ENCODE measurements at regions not wholly inside any gene's neighbourhood (a gene's known extent, or its start where the extent isn't known, plus 50 kb on each side); places are given as distances from the start of the nearest gene placed in this dataset.

DNA sequence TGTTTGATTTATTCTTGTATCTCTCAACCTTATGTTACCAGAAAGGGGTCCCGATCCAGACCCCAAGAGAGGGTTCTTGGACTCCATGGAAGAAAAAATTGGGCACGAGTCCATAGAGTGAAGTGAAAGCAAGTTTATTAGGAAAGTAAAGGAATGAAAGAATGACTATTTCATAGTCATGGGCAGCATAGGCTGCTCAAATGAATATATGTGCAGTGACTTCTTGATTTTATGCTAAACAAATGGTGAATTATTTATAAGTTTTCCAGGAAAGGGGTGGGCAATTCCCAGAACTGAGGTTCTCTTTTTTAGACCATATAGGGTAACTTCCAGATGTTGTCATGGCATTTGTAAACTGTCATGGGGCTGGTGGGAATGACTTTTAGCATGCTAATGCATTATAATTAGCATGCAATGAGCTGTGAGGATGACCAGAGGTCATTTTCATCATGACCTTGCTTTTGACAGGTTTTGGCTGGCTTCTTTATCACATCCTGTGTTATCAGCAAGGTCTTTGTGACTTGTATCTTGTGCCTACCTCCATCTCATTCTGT, 832.4 kb upstream of the CDH2 start:
- no peak for DNase-seq

DNA sequence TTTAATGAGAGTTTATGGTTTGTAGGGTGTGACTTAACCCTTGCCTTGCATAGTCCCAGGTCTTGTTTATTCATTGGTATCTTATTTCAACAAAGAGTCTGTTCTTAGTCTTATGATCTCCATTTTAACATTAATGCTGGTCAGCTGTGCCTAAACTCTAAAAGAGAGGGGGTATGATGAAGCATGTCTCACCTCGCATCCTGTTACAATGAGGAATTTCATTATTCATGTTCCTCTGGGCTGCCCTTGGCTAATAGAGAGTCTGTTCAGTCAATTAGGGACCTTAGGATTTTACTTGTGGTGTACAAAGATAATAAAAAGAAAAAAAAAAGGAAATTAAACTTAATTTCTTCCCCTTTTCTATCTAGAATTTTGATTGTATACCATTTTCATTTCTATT, 831.9 kb upstream of the CDH2 start:
- DNase-seq, result no peak

DNA sequence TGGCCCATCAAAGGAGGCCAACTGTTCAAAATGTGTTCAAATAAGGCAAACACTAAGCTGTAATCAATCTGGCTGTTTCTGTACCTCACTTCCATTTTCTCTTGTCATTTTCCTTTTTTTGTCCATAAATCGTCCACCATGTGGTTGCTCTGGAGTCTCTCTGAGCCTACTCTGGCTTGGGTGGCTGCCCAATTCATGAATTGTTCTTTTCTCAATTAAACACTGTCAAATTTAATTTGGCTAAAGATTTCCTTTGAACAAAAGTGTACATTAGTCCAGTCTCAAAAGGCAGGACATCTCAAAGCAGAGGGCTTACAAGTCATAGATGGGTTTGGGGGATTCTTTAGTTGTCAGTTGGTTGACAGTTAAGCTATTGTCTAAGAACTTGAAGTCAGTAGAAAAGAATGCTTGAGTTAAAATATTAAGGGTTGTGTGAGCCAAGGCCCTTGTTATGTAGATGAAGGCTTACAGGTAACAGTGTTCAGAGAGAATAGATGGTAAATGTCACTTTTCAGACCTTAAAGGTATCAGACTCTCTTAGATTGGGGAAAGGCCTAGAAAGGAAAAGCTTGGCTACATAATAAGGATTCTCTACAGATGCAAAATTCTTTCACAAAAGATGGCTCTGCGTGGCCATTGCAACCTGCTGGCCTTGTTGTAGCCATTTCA, 831.2 kb upstream of the CDH2 start:
- DNase-seq, result no peak

DNA sequence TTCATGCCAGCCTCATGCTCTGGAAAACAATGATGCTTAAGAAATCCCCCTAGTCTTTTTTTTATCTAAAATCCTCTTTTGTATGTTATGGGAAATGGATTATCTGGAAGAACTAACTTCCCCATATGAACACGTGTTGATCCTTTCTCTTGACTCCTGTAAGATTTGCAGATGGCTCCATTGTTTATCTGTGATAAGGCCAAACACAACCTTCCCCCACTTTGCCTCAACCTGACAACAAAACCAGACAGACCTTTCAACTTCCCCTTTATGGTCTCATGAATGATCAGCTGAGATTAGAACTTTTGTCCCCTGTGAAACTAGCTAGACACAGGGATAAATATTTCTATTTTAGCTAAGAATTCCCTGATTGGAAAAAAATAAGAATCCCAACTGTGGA, 828.0 kb upstream of the CDH2 start:
- DNase-seq, result no peak

DNA sequence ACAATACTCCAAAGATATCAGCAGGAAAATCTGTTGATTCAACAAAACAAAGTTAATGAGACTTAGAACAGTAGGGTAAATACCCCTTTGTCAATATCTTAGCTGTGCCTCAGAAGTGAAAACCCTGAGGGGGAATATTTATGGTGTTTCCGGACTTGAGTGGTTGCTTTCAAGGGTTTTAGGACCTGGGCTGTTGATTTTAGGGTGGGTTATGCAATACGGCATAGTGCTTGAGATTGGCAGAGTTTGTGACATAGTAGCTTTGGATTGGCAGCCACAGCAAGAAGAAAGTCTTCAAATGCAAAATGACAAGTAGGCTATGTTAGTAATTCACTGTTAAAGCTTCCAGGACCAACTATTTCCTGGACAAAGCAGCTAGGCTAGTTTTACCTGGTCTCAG, 826.3 kb upstream of the CDH2 start:
- no peak for DNase-seq

DNA sequence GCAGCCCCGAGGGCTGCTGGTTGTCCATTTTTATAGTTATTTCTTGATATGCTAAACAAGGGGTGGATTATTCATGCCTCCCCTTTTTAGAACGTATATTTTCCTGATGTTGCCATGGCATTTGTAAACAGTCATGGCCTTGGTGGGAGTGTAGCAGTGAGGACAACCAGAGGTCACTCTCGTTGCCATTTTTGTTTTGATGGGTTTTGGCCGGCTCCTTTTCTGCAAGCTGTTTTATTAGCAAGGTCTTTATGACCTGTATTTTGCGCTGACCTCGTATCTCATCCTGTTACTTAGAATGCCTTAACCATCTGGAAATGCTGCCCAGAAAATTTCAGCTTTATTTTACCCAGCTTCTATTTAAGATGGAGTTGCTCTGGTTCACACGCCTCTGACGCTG, 825.8 kb upstream of the CDH2 start:
- DNase-seq, result no peak

DNA sequence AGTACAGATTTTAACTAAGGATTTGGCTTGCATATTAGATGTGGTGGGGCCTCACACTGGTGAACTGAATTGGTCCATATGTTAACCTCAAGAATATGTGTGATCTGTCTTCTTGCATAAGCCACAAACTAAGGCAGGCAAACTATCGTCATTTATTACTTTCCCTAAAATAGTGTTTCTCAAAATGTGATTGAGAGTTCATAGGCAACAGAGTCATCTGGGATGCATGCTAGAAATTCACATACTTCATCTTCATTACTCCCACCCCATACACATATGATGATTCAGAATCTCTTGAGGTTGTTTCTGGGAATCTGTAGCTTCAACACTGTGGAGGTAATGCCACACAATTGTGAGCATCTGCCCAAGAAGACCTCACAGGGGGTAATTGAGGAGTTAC, 822.8 kb upstream of the CDH2 start:
- DNase-seq, result no peak

DNA sequence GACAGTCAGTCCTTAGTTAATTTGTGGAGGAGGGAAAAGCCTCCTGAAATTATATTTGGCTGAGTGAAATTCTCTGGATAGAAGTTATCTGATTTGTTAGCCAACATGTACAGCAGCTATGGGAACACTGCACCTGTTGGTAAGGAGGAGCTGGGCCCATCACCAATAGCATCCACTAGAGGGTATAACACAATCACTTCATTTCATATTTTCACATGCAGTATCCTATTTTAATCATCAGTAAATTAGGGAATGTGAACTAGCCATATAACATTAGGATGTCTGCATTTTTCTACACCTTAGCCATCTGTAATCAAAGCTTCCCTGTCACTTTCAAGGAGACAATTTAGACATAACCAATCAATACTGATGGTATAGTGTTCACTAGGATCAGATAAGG, 818.4 kb upstream of the CDH2 start:
- no peak for DNase-seq

DNA sequence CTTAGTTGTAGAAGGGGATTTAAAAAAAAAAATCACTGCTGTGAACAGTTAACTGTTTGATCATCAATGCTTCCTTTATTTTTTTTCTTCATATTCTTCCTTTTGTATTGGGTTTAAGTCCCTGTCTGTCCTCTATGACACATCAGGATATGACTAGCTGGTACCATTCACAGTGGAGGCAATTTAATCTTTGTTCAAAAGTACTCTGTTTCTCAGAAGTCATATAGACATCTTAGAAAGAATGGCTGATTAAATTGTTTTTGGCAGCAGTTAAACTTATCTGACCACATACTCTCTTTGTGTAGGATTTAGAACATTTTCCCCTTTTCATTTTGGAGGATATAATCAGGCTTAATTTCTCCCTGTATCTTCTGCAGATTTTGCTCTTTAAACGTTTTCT, 807.8 kb upstream of the CDH2 start:
- DNase-seq, result no peak

DNA sequence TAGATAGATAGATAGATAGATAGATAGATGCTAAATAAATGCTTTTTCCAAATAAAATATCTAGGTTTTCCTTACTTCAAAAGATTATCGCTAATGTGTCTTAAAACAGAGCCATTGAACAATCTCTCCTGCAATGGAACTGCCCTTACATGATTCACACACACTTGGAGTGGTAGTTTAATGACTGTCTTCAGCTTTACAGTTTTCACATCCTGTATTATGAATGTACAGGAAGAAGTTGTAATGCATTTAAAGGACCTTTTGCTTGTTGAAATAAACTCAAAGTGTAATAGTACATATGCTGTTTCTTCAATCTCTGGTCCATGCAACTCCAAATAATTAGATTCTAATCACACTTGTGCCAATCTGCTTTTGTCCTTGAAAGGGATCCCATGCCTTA, 797.6 kb upstream of the CDH2 start:
- DNase-seq, result no peak

DNA sequence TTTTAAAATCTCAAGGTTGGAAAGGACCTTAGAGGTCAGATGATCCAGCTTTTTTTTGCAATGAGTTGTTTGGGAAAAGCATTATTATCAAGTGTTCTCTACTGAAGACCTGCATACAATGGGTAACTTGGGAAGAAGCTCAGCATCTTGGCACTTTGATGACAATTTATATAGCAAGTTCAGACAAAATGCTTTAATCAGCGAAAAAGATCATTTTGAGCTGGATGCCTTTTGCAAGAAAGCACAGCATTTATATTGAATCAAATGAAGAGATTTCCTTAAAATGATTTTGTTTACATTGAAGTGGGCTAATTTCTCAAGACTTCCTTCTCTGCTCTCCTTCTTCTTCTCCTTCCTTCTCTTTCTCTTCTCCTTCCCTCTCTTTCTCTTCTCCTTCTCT, 796.4 kb upstream of the CDH2 start:
- DNase-seq, result no peak

DNA sequence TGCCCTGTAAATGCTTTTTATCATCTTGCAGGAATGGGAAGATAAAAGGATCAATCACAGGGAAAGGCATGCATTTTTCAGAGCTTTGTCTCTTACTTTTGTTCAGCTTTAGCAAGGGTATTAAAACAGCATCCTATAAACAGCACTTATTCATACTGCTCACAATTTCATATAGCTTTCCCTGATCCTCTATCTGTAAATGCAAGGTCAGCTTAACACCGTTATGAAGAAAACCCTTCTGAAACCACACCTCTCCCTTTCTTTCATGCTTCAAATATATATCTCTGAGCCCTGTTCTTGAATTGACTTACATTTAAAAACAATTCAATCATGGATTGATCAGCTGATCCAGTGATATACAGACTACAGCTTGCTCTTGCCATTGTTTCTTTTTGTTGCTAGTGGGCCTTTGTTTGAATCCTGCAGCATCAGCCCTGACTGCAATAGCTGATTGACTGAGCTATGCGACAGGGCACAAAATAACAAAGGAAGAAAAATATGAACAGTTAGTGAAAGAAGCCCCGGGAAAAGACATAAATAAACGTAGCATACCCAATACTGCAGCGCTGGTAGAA, 795.5 kb upstream of the CDH2 start:
- DNase-seq, result no peak

DNA sequence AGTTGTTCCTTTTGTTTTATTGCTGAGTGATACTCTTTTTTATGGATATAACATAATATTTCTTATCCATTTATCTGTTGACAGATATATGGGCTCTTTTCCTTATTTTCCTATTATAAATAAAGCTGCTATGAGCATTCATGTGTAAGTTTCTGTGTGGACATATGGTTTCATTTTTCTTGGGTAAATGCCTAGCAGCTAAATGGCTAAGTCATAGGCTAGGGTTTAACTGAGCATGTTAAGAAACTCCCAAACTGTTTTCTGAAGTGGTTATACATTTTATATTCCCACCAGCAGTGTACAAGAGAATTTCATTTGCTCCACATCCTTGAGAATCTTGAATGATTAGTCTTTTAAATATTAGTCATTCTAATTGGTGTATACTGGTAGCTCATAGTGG, 786.6 kb upstream of the CDH2 start:
- no peak for DNase-seq

DNA sequence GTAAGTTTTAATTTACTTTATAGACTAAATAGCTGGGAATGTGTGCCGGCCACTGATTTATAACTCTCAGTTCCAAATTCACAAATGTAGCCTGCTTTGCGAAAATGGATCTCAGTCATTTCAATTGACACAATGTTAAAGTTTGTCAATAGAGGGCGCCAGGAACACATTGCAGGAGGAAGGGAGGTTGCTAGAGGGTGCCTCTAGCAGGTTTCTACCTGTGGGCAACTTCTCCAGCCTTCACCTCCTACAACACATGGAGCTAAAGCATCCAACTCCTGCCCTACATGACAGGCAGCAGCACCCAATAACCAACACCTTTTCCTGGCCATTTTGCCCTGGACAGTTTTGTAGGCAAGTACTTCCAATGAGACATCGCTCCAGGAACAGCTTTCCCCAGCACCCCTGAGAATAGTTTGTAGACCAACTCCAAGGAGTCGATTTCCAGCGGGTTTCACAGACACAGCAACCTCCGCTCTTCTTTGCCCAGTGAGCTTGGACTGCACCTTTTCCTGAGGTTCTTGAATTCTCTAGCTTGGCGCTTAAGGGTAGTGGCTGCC, 784.8 kb upstream of the CDH2 start:
- DNase-seq, result peak in 1 of 56 donors; percentile 1

DNA sequence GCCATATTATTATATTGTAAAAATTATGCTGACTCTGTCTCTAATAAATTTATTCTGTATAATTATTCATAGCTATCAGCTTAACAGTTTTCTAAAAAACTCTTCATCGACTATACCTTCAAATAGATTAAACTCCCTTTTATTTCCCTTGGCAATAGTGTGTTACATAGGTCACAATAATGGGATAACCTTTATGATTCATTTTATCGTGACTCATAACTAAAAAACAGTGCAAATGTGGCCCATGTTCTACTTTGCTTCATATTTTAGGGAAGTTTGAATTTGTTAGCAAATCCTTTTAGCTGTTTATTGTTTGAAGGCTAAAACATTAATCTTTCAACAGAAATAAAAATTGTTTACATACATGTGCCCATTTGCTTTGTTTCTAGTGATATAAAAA, 783.2 kb upstream of the CDH2 start:
- DNase-seq, result no peak

DNA sequence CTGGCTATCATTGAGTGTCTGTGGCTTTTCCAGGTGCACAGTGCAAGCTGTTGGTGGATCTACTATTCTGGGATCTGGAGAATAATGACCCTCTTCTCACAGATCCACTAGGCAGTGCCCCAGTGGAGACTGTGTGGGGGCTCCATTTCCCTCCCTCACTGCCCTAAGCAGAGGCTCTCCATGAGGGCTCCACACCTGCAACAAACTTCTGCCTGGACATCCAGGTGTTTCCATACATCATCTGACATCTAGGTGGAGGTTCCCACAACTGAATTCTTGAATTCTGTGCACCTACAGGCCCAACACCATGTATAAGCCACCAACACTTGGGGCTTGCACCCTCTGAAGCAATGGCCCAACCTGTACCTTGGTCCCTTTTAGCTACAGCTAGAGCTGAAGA, 775.4 kb upstream of the CDH2 start:
- no peak for DNase-seq

DNA sequence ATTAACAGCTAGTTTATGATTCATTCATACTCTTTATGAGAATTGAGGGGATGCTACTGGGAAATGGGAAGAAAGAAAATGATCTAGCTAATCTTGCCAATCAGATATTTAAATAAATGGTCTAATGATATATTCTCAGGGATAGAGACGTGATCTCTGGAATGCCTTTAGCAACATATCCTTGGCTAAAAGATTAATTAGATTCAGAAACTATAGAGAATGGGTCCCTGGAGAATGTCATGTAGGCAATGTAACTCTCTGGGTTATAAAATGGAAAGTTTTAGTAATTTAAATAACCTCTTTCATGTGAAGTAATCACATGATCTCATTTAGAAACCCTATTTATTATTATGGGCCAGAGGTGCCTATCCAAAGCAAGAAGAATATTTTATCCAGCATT, 771.0 kb upstream of the CDH2 start:
- no peak for DNase-seq

DNA sequence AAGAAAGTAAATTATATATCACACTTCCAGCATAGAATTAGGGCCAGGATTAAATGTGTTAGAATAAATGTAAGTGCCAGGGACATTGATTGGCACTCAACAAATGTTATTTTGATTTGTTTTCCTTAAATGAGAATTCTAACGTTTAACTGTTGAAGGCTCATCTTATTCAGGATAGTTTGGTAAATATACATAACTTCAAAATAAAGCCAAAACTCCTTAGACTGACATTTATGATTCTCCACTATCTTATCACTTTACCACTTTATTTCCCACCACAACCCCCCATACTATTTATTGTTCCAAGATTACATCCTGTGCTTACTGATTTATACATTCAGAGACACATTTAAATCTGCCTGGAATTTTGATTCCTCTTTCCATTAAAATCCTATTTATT, 769.5 kb upstream of the CDH2 start:
- no peak for DNase-seq

DNA sequence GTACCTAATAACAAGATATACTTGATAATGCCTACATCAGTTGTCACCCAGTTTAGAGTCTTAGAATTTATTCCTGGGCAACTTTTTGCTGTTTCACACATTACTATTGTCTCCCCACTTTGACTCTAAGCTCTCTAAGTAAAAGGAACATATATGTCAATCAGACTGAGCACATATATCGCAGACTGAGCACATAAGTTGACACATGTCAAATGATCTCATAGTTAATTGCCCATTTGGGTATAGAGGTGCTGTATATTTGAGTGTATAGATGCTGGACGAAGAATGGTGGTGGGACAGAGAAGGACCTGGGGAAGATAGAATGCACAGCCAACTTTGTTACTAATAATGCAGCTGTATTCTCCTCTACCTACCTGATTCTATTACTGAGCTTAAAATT, 746.0 kb upstream of the CDH2 start:
- no peak for DNase-seq

DNA sequence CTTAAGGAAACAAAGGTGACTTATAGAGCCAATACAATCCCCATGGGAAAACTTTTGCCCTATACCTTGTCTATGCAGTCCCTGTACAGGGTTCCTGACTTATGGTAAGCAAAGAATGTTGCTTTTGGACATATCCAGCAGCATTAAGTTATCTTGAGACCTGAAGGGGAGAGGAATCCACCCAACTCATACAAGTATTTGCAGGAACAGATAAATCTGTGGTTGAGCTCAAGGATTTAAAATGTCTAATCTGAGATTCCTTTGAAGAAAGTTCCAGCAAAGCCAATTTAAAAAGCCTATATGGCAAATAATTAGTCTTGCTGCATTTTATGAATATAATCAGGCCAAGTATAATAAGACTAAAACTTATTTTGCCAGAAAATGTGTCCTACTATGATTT, 739.5 kb upstream of the CDH2 start:
- no peak for DNase-seq

DNA sequence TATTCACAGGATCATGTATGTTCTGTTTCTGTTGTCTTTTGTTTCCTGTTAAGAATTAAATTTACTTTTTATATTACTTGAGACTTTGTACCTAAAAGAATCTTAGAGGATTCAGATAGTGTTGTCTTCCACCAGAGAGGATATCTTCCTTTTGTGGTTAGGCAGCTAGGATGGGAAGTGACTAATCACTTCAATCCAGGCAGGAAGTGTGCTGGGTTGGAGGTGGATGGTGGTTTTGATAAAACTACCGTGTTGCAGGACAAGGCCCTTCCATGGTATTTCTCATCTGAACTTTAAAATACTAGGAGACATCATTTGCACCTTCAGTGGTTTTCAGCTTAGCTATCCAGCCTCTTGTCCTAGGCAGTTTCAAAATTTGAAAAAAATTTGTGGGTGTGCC, 728.6 kb upstream of the CDH2 start:
- no peak for DNase-seq

DNA sequence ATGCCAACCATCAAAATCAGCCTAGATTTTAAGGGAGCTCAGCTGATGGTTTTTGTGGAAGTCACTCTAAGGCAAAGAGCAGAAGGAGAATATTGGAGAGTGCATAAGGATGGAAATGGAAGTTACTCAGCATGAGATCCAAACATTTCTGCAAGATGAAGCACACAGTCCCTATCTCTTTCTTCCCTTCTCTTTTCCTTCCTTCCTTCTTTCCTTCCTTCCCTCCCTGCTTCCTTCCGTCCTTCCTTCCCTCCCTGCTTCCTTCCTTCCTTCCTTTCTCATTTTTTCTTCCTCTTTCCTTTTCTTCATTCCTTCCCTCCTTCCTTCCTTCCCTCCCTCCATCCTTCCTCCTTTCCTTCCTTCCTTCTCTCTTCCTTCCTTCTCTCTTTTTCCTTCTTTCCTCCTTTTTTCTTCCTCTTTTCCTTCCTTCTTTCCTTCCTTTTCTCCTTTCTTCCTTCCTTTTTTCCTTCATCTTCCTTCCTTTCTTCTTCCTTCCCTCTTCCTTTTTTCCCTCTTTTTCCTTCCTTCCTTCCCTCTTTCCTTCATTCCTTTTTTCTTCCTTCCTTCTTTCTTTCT, 727.9 kb upstream of the CDH2 start:
- no peak for DNase-seq

DNA sequence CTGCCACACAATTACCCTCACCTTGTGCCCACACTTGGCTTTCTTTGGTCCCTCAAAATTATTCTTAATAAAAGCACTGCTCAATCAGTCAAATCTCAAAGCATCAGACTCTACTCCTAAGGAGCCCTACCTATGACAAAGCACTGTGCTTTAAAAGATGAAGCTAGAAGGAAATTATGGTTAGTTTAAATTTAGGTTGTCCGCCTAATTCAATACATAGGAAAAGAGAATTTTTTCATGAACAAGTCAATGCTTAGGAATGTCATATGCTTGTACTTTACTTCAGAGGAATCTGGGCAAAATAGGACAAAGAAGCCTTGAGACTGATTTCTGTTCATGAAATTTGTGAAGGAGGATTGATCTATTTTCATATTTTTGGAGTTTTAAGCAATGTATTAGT, 726.4 kb upstream of the CDH2 start:
- DNase-seq, result no peak

All from nucleus accumbens (tissue), 56 donors.